Tibial nerve (tissue), 3 donors: ENCODE measurements at regions not wholly inside any gene's neighbourhood (a gene's known extent, or its start where the extent isn't known, plus 50 kb on each side); places are given as distances from the start of the nearest gene placed in this dataset.

Experiments used
- CTCF ChIP-seq, 5 experiments: fragments of 200-600 bp in 3 of 5; fragments of 450-650 bp in 2 of 5; sonication (generic) in 3 of 5; IDR thresholded peaks; one replicate each; pipeline ENCODE4 v1.5.1; 2016 to 2019; ENCODE audit warnings: antibody characterized with exemption in 5 of 5, mild to moderate bottlenecking in 3 of 5, moderate library complexity in 2 of 5
- POLR2A ChIP-seq, 2 donors: fragments of 450-650 bp; IDR thresholded peaks; one replicate each; pipeline ENCODE4 v1.6.1; 2017; ENCODE audit warnings: antibody characterized with exemption in 2 of 2, mild to moderate bottlenecking in 2 of 2, moderate library complexity in 2 of 2

- TF ChIP-seq CTCF (IDR thresholded peaks at IDR 0.05) (no peak), POLR2A (IDR thresholded peaks at IDR 0.05) (no peak)
These were observed 484.0 kb upstream of the IZUMO3 start for GRCh38 chr9:25029743-25030142.
